ENCODE measurements at regions not wholly inside any gene's neighbourhood (a gene's known extent, or its start where the extent isn't known, plus 50 kb on each side); places are given as distances from the start of the nearest gene placed in this dataset.

GRCh38 chr3:124298301-124298700 lies 306.4 kb upstream of the ROPN1 start:
- TF ChIP-seq CTCF (IDR thresholded peaks at IDR 0.05; ENCODE audit: extremely low read depth in 1 of 2, insufficient read depth in 1 of 2, low read depth in 1 of 2, low read length in 2 of 2) (no peak), EZH2 (IDR thresholded peaks at IDR 0.05; ENCODE audit: borderline replicate concordance, low read depth, low read length, severe bottlenecking) (no peak), MAX (IDR thresholded peaks at IDR 0.05; ENCODE audit: insufficient read depth, insufficient read length) (no peak), POLR2AphosphoS5 (IDR thresholded peaks at IDR 0.05; ENCODE audit: insufficient read depth, low read depth, low read length) (no peak)
